ENCODE measurements at regions not wholly inside any gene's neighbourhood (a gene's known extent, or its start where the extent isn't known, plus 50 kb on each side); places are given as distances from the start of the nearest gene placed in this dataset.

DNA sequence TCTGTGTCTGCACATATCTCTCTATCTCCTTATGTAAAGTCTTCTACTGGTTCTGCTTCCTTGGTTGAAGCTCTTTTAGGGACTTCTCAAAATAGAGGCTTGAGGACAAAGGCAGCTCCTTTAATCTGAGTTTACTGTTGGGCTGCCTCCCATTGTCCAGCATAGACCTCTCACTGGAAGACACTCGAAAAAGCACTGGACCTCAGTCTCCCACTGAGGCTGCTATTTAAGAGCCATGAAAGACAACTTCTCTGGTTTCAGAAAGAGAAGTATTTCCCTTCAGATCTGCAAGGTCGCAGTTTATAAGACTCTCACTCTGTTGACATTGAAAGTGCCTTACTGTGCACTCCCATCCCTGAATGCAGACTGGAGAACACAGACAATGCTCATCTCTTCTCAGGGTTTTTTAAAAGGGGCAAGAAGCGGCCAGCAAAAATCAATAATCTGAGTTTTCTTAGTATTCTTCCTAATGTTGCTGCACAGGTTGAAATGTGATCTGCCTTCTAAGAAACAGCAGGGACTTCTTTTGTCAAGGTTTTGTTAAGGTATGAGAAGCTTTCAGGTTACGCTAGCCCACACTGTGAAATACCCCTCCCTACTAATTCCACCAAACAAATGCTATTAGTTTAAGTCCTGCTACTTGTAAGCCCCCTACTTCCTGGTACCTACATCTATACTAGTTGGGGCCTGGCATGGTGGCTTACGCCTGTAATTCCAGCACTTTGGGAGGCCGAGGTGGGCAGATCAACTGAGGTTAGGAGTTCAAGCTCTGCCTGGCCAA is 450.0 kb upstream of the SLC10A2 start:
- TF ChIP-seq, protein P1, sequence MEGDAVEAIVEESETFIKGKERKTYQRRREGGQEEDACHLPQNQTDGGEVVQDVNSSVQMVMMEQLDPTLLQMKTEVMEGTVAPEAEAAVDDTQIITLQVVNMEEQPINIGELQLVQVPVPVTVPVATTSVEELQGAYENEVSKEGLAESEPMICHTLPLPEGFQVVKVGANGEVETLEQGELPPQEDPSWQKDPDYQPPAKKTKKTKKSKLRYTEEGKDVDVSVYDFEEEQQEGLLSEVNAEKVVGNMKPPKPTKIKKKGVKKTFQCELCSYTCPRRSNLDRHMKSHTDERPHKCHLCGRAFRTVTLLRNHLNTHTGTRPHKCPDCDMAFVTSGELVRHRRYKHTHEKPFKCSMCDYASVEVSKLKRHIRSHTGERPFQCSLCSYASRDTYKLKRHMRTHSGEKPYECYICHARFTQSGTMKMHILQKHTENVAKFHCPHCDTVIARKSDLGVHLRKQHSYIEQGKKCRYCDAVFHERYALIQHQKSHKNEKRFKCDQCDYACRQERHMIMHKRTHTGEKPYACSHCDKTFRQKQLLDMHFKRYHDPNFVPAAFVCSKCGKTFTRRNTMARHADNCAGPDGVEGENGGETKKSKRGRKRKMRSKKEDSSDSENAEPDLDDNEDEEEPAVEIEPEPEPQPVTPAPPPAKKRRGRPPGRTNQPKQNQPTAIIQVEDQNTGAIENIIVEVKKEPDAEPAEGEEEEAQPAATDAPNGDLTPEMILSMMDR (IDR thresholded peaks at IDR 0.05; ENCODE audit: low read depth, low read length): no peak
- no peak for TF ChIP-seq MYC (IDR thresholded peaks at IDR 0.05; ENCODE audit: low read depth, low read length)
- no peak for TF ChIP-seq POLR2A (IDR thresholded peaks at IDR 0.05; ENCODE audit: extremely low read depth, insufficient read length)

All from NB4 (cell line).